ENCODE measurements at regions not wholly inside any gene's neighbourhood (a gene's known extent, or its start where the extent isn't known, plus 50 kb on each side); places are given as distances from the start of the nearest gene placed in this dataset.

GRCh38 chr18:75681538-75682115 is 254.1 kb upstream of the SMIM21 start (continued):
- TF ChIP-seq RBM34 (IDR thresholded peaks at IDR 0.05; ENCODE audit: borderline replicate concordance, insufficient read depth, low read length) (no peak), JUNB (CRISPR knock-in tag; conservative IDR thresholded peaks at IDR 0.05) (no peak), ZNF699 (CRISPR knock-in tag; IDR thresholded peaks at IDR 0.05; ENCODE audit: insufficient replicate concordance) (no peak), ARID3A (IDR thresholded peaks at IDR 0.05; ENCODE audit: borderline replicate concordance, low read depth, low read length) (no peak), ZNF408 (CRISPR knock-in tag; IDR thresholded peaks at IDR 0.05; ENCODE audit: low read depth) (no peak)
- TF ChIP-seq, protein P1, sequence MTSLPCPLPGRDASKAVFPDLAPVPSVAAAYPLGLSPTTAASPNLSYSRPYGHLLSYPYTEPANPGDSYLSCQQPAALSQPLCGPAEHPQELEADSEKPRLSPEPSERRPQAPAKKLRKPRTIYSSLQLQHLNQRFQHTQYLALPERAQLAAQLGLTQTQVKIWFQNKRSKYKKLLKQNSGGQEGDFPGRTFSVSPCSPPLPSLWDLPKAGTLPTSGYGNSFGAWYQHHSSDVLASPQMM (CRISPR knock-in tag; IDR thresholded peaks at IDR 0.05) = no peak
- TF ChIP-seq, protein P2, sequence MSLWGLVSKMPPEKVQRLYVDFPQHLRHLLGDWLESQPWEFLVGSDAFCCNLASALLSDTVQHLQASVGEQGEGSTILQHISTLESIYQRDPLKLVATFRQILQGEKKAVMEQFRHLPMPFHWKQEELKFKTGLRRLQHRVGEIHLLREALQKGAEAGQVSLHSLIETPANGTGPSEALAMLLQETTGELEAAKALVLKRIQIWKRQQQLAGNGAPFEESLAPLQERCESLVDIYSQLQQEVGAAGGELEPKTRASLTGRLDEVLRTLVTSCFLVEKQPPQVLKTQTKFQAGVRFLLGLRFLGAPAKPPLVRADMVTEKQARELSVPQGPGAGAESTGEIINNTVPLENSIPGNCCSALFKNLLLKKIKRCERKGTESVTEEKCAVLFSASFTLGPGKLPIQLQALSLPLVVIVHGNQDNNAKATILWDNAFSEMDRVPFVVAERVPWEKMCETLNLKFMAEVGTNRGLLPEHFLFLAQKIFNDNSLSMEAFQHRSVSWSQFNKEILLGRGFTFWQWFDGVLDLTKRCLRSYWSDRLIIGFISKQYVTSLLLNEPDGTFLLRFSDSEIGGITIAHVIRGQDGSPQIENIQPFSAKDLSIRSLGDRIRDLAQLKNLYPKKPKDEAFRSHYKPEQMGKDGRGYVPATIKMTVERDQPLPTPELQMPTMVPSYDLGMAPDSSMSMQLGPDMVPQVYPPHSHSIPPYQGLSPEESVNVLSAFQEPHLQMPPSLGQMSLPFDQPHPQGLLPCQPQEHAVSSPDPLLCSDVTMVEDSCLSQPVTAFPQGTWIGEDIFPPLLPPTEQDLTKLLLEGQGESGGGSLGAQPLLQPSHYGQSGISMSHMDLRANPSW (CRISPR knock-in tag; IDR thresholded peaks at IDR 0.05) = no peak

Measured in K562 (cell line).